K562 (cell line): ENCODE measurements at regions not wholly inside any gene's neighbourhood (a gene's known extent, or its start where the extent isn't known, plus 50 kb on each side); places are given as distances from the start of the nearest gene placed in this dataset.

ENCODE experiments used
- ATAC-seq: fragments of 200-7000 bp; cut with Tn5 transposase; 3 replicates; pipeline ENCODE4 v1.9.1; 2020; ENCODE audit warnings: moderate library complexity
- BruUV-seq: library from RNA; stranded (reverse); fragments of 400-500 nt; replicated peaks from 2 replicates; lab custom pipeline; 2021; lab: Mats Ljungman, UMichigan
- CTCF ChIA-PET: fragments of 300-600 bp; formaldehyde crosslinking; extraction: SDS; loops from one replicate; lab custom pipeline; 2021; ENCODE audit warnings: low intra/inter-chr PET ratio; lab: Yijun Ruan, JAX
- POLR2A ChIA-PET: fragments of 300-600, 350-650 bp; sonication (Branson Sonifier 250); formaldehyde crosslinking; extraction: SDS; loops from one replicate; lab custom pipeline; 2021; ENCODE audit warnings: antibody characterized with exemption, inconsistent platforms; lab: Yijun Ruan, JAX
- DNase-seq, 4 experiments: peaks; one replicate each; pipeline versions ENCODE4 v3.0.0 to v3.0.0-alpha.2; 2011 to 2018; ENCODE audit warnings: low spot score in 3 of 4, mixed read lengths in 3 of 4; ENCODE audit errors: extremely low read depth in 1 of 4
- FAIRE-seq: peaks from 2 replicates; lab custom pipeline; 2011; peaks lifted over from hg19 to GRCh38; lab: Jason Lieb, UNC
- H2AFZ ChIP-seq: 2 replicates; pipeline ENCODE4 v1.6.0; 2011; ENCODE audit warnings: low read depth, low read length, control low read depth, inconsistent platforms
- H3K27ac ChIP-seq: fragments of 200-600 bp; 3 replicates; pipeline ENCODE4 v1.8.0; 2011; ENCODE audit warnings: low read depth, mild to moderate bottlenecking, control low read depth, inconsistent platforms, low read length, moderate library complexity, mixed read lengths; ENCODE audit errors: extremely low read depth
- H3K27me3 ChIP-seq, 2 experiments: fragments of 300-600 bp in 1 of 2; 2 replicates in 1 of 2; 3 replicates in 1 of 2; pipeline versions ENCODE4 v1.6.0 to v1.8.0; 2011; ENCODE audit warnings: inconsistent platforms in 2 of 2, low read length in 2 of 2, mild to moderate bottlenecking in 1 of 2, mixed read lengths in 1 of 2, moderate library complexity in 1 of 2; ENCODE audit not compliant: control insufficient read depth in 2 of 2, insufficient read depth in 2 of 2
- H3K36me3 ChIP-seq: fragments of 300-600 bp; 3 replicates; pipeline ENCODE4 v1.8.0; 2011; ENCODE audit warnings: mild to moderate bottlenecking, low read length, inconsistent platforms; ENCODE audit not compliant: control insufficient read depth, insufficient read depth
- H3K4me1 ChIP-seq, 2 experiments: fragments of 200-600 bp in 1 of 2; replicated peaks in 1 of 2; 2 replicates in 1 of 2; 3 replicates in 1 of 2; pipeline versions ENCODE4 v1.5.1 to v1.8.0; 2011; ENCODE audit warnings: inconsistent platforms in 2 of 2, low read length in 2 of 2, mild to moderate bottlenecking in 1 of 2, mixed read lengths in 1 of 2, moderate library complexity in 1 of 2; ENCODE audit not compliant: control insufficient read depth in 2 of 2, insufficient read depth in 2 of 2
- H3K4me2 ChIP-seq: 2 replicates; pipeline ENCODE4 v1.6.1; 2011; ENCODE audit warnings: low read length, control low read depth, inconsistent platforms, mixed read lengths; ENCODE audit not compliant: insufficient read depth
- H3K4me3 ChIP-seq: fragments of 200-600 bp; sonication (generic), shearing (Covaris generic); 2 replicates; pipeline ENCODE4 v1.5.1; 2016; ENCODE audit warnings: control low read depth, inconsistent platforms
- H3K79me2 ChIP-seq: fragments of 200-600 bp; 3 replicates; pipeline ENCODE4 v1.8.0; 2011; ENCODE audit warnings: low read length, inconsistent platforms; ENCODE audit not compliant: control insufficient read depth, insufficient read depth
- H3K9ac ChIP-seq, 2 experiments: 2 replicates each; pipeline versions ENCODE4 v1.6.0 to v1.6.1; 2011; ENCODE audit warnings: low read depth in 2 of 2, low read length in 2 of 2, control low read depth in 1 of 2, inconsistent platforms in 1 of 2, mild to moderate bottlenecking in 1 of 2, mixed read lengths in 1 of 2; ENCODE audit not compliant: insufficient read depth in 1 of 2
- H3K9me1 ChIP-seq: one replicate; pipeline ENCODE4 v1.6.0; 2011; ENCODE audit warnings: inconsistent platforms, mild to moderate bottlenecking, low read length, moderate library complexity; ENCODE audit not compliant: control insufficient read depth, insufficient read depth
- H3K9me3 ChIP-seq: replicated peaks from 2 replicates; pipeline ENCODE4 v1.5.1; 2011; ENCODE audit warnings: low read depth, low read length, inconsistent platforms; ENCODE audit not compliant: control insufficient read depth, insufficient read depth
- H4K20me1 ChIP-seq: replicated peaks from 2 replicates; pipeline ENCODE4 v1.6.1; 2011; ENCODE audit warnings: low read length, inconsistent platforms, mixed read lengths; ENCODE audit not compliant: control insufficient read depth, insufficient read depth
- BRF2 ChIP-seq: IDR thresholded peaks from 3 replicates; pipeline ENCODE4 v1.6.1; 2011; ENCODE audit warnings: borderline replicate concordance, mild to moderate bottlenecking; ENCODE audit not compliant: insufficient read length, insufficient read depth
- CGGBP1 ChIP-seq: fragments of 250-450 bp; sonication (Bioruptor Pico); IDR thresholded peaks from 2 replicates; pipeline ENCODE4 v1.9.0; 2021; ENCODE audit warnings: mild to moderate bottlenecking
- CHD4 ChIP-seq: fragments of 200-600 bp; sonication (generic); IDR thresholded peaks from 3 replicates; pipeline ENCODE4 v1.6.1; 2012; ENCODE audit warnings: low read depth, mild to moderate bottlenecking, mixed read lengths, low read length, inconsistent platforms; ENCODE audit not compliant: insufficient read depth, insufficient replicate concordance, poor library complexity, severe bottlenecking
- EP400 ChIP-seq: fragments of 450-650 bp; IDR thresholded peaks from 2 replicates; pipeline ENCODE4 v1.6.1; 2017; ENCODE audit warnings: antibody characterized with exemption, mild to moderate bottlenecking, moderate library complexity
- FOXK1 ChIP-seq: sonication (generic); formaldehyde crosslinking; IDR thresholded peaks from 2 replicates; pipeline ENCODE4 v1.8.0; 2022; ENCODE audit warnings: missing genetic modification reagents, mild to moderate bottlenecking, borderline replicate concordance
- KDM4B ChIP-seq, 2 experiments: fragments of 450-650 bp in 1 of 2; sonication (generic) in 1 of 2; IDR thresholded peaks; 2 replicates each; pipeline ENCODE4 v1.6.1; 2016 to 2017; ENCODE audit warnings: borderline replicate concordance in 2 of 2, antibody characterized with exemption in 1 of 2, low read depth in 1 of 2, mild to moderate bottlenecking in 1 of 2
- MCM5 ChIP-seq: fragments of 450-650 bp; IDR thresholded peaks from 2 replicates; pipeline ENCODE4 v1.6.1; 2016; ENCODE audit warnings: low read depth
- NR2C2 ChIP-seq, 2 experiments: fragments of 200-800 bp in 1 of 2; sonication (Bioruptor generic) in 1 of 2; sonication (generic) in 1 of 2; formaldehyde crosslinking in 1 of 2; IDR thresholded peaks; 2 replicates each; pipeline versions ENCODE4 v1.6.1 to v1.8.0; 2016 to 2022; ENCODE audit warnings: mild to moderate bottlenecking in 1 of 2, missing compliant biosample characterization in 1 of 2, missing genetic modification characterization in 1 of 2, missing genetic modification reagents in 1 of 2
- PTTG1 ChIP-seq: fragments of 450-650 bp; IDR thresholded peaks from 2 replicates; pipeline ENCODE4 v1.6.1; 2016; ENCODE audit warnings: low read depth, mild to moderate bottlenecking, missing genetic modification characterization, missing compliant biosample characterization
- RBM17 ChIP-seq: fragments of 200-400 bp; formaldehyde crosslinking; IDR thresholded peaks from 2 replicates; pipeline ENCODE4 v1.6.1; 2017; ENCODE audit warnings: low read depth, mild to moderate bottlenecking, low read length, borderline replicate concordance
- RHOXF2B ChIP-seq: fragments of 250-450 bp; sonication (Bioruptor Pico); conservative IDR thresholded peaks from 2 replicates; pipeline ENCODE4 v1.5.1; 2021
- RNF219 ChIP-seq: fragments of 250-450 bp; sonication (Bioruptor Pico); IDR thresholded peaks from 2 replicates; pipeline ENCODE4 v1.5.0; 2022; ENCODE audit warnings: mild to moderate bottlenecking
- SETDB1 ChIP-seq: IDR thresholded peaks from one replicate; pipeline ENCODE4 v1.6.1; 2012; ENCODE audit warnings: low read length, control low read depth, inconsistent platforms
- WGBS: fragments of 100-300 bp; shearing (Covaris generic); methylation state at CpG from one replicate; pipeline ENCODE4 v1.1.6; 2016; ENCODE audit warnings: low coverage, mixed read lengths; ENCODE audit not compliant: insufficient coverage; ENCODE audit errors: missing lambda C conversion rate; 5-methylcytosine and 5-hydroxymethylcytosine counted together
- in situ Hi-C: fragments of 300-500 bp; cut with MboI; formaldehyde crosslinking; loops from 4 replicates; pipeline ENCODE4 v1.15.0; 2018; ENCODE audit warnings: inconsistent platforms, mixed read lengths
- intact Hi-C: fragments of 100-400 bp; cut with micrococcal nuclease; formaldehyde crosslinking; loops from 2 replicates; pipeline ENCODE4 v1.14.2; 2022

GRCh38 chr2:240304746-240305161 lies 130.7 kb upstream of the GPC1 start:
- no TSS peak for BruUV-seq
- Histone ChIP-seq H3K4me2 (no peak overlapping the region), H2AFZ (no peak overlapping the region), H3K27ac (no peak overlapping the region), H4K20me1 (no peaks in the 10 kb centered on the region), H3K79me2 (no peaks in the 10 kb centered on the region), H3K9me3 (no peaks in the 10 kb centered on the region), H3K9me1 (no peaks in the 10 kb centered on the region), H3K4me1 (no peaks in the 10 kb centered on the region), H3K27me3 (peaks cover 0 to 56% of the 10 kb centered on the region in 2 experiments; a peak in 3 of 5 replicates), H3K36me3 (no peaks in the 10 kb centered on the region), H3K4me3 (no peak overlapping the region), H3K9ac (no peak overlapping the region)
- in situ Hi-C loops = no loop called here
- intact Hi-C loops = no loop called here
- no peak for FAIRE-seq
- CTCF ChIA-PET = no interaction called here
- 0% methylated on average over 3 of the region's 12 CpGs for WGBS
- POLR2A ChIA-PET = no interaction called here
- TF ChIP-seq FOXK1 (no peak), KDM4B (IDR thresholded peaks at IDR 0.05; ENCODE audit: borderline replicate concordance in 2 of 2, low read depth in 1 of 2) (no peak), MCM5 (no peak), EP400 (no peak), PTTG1 (no peak), RNF219 (CRISPR knock-in tag) (no peak), SETDB1 (no peak), CHD4 (no peak), BRF2 (no peak), RBM17 (no peak), CGGBP1 (no peak), NR2C2 (CRISPR knock-in tag; IDR thresholded peaks at IDR 0.05) (no peak), NR2C2 (tag; IDR thresholded peaks at IDR 0.05) (no peak), RHOXF2B (no peak)
- no peak for DNase-seq
- ATAC-seq = no peak
